HUDEP-2 (cell line): ENCODE measurements at regions not wholly inside any gene's neighbourhood (a gene's known extent, or its start where the extent isn't known, plus 50 kb on each side); places are given as distances from the start of the nearest gene placed in this dataset.

Source experiments
- DNase-seq, 76 experiments: peaks; one replicate each; lab custom pipeline; 2025; ENCODE audit not compliant: unreplicated experiment in 76 of 76; lab: John Stamatoyannopoulos, UW

DNA sequence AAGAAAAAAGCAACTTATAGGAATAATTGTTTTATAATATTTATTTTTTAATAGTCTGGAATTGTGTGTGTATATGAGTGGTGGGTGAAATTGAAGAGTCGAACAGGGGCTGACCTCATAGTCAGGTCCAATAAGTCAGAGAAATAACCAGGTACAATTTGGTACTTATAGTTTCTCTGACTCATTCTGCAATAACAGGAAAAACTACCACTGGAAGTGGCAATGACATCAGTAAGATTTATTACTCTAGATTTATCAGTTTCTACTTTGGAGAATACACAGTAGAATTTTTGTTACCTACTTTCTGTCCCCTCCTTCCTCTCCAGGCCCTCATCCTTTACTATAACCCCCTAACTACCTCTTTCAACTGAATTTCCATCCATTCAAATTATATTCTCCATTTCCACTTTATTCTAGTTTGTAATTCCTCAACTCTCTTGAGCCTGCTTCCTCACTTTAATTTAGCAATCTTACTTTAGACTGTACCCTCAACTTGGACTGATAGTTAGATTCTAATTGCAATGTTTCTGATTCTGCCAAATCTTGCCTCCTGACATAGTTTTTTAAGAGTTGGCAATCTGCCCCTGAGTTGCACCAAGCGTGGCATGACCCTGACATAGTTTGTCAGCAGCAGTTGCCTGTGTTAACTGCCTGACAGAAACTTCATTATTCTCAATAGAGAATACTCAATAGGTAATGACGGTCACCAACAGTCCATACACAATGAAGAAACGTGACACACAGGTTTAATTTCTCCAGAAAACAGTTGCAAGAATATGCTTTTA, 475.3 kb upstream of the RIOK2 start:
- DNase-seq: no peak

DNA sequence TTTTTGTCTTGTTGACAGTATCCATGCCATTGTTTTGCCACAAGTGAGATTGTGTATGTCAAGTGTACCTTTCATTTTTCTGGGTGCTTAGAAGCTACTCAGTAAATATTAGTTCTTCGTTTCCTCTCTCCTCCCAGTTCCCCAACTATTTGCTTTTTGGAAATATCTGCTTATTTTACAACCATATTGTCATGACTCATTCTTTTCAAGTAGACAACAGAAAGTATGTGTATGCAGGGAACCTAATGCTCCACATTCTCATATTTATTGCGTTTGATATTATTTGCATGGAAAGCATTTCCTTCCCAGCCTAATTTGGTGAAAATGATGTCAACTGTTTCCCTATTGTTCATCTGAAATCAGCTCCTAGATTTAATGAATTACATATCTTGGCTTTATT, 483.7 kb upstream of the RIOK2 start:
- DNase-seq: no peak

DNA sequence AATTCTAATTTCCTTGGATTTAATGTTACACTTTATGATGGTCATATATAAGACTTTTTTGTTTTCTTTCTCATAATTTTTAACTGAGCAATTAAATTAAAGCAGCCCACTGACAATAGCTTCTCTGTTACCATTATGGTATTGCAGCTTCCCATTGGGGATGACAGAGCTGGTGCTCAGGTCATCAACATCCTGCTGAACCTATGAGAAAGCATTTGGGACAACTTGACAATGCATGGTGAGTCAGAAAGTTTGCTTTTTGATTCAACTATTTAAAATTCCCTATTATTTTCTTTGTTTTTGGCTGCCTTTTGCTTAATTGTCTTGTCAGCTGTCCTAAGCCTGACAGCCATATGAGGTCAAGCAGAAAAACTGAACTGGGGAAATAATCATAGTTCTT, 487.4 kb upstream of the RIOK2 start:
- no peak for DNase-seq

DNA sequence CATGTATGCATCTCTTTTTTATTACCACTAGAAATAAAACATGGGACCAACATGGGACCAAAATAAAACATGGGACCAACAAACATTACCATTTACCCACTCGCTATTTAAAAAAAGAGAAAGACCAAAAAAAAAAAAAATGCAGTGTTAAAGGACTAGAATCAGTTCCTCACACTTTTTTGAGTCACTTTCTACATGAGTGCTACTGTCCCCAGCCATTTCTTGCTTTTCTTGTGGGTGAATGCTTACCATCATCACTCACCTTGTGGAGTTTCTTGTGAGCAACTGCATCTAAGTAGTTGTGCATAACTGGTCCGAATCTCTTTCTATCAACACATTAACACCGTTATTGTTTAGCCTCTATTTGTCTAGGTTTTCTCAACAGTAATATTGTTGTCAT, 493.6 kb upstream of the RIOK2 start:
- no peak for DNase-seq

DNA sequence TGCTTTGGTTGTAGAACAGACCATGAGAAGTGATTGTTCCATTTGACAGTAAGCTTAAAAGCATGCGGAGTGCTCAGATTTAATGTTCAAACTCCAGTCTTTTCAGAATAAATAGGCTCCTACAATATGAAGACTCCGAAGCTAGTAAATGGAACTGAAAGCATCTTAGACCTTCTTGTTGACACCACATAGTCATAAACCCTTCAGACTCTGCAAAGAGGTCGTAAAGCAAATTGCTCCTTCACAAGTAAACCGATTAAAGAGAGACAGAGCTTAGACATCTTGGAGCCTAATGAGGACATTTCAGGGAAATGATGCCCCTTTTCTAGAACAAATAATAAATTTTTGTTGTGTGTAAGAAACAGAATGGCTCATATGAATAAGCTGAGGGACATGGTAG, 511.0 kb upstream of the RIOK2 start:
- no peak for DNase-seq

DNA sequence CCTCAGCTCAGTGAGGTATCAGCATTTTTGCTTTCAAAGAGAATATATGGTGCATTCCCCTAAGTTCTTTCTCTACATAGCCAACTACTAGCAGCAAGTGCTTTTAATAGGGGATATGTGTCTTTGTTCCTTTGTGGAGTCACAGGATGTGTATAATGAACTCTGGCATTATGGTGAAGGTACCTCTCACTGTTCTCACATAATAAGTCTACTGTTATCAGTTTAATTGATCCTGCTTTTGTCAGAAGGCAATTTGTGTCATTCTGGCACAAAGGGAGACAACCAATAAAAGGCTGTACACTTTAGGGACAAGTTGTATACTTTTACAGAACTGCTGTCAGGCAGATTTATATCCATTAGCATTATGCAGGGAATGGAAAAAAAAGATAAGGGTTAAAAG, 531.4 kb upstream of the RIOK2 start:
- DNase-seq: no peak

DNA sequence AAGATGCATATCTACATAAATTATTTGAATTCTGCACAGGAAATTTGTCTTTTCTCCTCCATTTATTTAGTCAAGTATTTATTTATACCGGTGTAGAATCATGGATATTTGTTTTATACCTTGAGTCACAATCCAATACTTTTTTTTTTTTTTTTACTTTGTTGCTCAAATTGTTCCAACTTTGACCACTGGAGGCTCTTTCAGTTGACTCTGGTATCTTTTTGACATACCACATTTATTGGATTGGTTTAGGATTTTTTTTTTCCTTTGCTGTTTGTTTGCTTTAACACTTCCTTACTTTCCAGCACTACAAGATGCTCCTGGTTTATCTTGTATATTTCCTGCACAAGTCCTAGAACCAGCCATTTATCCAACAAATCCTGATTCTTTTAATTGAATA, 543.1 kb upstream of the RIOK2 start:
- no peak for DNase-seq

DNA sequence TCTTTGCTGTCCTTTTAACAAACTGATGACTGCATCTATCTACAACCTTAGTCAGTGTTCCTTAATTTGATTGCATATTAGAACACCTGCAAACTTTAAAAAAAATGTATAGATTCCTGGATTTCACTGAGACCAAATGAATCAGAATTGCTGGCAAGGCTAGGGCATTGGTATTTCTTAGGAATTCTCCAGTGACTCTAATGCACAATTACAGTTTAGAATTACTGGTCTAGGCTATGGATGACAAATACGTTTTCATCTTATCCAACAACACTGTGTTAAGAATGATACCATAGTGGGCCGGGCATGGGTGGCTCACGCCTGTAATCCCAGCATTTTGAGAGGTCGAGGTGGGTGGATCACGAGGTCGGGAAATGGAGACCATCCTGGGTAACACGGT, 545.9 kb upstream of the RIOK2 start:
- no peak for DNase-seq

DNA sequence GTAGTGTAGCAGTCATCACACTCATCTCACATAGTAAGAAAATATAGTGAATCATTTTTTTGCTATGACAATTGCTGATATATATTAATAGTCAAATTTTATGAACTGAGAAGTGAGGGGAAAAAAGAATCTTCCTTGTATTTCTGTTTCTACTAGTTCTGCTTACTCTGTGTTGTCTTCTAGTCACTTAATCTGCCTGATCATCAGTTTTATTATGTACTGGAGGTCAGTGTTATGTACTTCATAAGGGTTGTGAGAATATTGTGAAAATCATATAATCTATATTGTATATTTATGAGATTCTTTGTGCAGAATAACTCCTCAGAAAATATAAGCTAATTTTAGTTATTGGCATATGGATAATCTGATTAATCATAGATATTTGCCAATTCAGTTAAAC, 546.9 kb upstream of the RIOK2 start:
- no peak for DNase-seq

DNA sequence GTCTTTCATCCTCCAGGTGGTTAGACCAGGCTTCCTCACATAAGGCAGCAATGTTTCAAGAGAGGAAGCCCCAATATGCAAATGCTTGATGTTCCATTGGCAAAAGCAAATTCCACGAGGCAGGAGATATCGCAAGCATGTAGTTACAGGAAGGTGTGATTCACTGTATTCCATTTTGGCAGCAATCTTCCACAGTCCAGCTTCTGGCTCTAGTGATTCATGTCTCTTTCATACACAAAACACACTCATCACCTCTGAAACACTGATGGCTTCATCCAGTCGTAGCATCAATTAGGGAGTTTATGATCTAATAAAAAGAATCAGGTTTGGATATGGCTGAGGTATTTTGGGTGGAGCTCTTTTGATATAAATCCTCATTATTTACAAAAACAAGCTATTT, 552.2 kb upstream of the RIOK2 start:
- no peak for DNase-seq

DNA sequence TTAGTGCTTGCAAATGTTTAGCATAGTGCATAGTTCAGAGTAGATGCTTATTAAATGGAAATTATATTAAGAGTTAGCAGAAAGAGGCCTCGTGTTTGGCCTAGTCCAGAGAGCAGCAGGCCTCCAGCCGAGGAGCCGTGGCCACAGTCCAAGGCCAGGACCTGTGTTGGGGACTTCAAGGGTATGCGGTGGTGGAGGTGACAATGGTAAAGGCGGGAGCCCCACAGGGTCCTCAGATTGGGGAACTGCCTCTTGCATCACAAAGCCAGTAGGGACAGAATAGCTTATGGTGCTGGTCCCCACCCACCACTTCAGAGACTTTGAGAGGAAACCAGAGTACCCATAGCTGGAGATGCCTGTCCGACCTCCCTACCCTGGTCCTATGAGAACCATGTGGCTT, 554.6 kb upstream of the RIOK2 start:
- DNase-seq: no peak

DNA sequence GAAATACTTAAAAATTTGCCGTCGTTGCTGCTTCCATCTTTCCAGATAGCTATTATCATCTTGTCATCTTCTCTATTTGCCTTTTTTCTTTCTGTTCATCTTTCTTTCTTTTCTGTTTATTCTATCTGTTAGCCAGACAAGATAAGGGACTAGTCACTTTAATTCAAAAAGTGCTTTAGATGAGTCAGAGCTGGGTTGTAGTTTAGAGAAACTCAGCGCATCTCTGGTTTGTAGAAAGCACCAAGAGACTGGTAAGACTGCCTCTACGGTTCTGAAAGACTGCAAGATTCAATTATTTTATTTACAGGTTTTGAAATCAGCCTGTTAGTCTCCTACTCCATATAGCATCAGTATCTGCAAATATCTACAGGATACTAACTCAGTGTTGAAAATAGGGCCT, 562.8 kb upstream of the RIOK2 start:
- DNase-seq: no peak

DNA sequence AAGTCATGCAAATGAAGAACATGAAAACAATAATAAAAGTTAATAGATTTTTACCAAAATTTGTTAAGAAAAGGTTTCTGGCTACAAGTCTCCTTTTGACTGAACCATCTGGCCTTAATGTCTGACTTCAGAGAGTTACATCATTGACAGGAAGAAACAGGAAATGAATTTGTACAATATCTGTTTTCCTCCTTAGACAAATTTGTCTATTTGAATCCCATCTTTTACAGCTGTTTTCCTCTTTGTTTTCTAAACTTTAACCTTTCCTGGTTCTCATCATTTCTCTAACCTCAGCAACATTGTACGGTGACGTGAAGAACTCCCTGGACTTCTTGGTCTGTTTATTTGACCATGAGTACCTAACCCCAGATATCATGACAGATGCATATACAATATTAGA, 567.5 kb upstream of the RIOK2 start:
- no peak for DNase-seq

DNA sequence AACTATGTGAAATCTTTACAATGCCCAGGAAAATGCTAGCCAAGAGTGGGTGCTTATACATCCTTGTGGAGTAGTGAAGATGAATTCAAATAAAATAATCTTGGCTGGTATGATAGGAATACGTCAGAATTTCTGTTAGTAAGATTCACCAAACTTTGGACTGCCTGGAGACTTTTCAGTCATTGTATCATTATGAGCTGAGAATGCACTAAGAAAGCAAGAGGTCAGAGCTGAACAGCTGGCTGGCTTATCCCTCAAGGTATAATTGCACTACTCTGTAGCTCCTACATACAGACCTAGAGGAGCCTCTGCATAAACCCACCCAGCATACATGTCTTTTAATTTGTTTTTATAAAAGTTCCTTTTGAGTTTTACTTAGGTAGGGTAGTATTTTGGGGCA, 568.5 kb upstream of the RIOK2 start:
- no peak for DNase-seq

DNA sequence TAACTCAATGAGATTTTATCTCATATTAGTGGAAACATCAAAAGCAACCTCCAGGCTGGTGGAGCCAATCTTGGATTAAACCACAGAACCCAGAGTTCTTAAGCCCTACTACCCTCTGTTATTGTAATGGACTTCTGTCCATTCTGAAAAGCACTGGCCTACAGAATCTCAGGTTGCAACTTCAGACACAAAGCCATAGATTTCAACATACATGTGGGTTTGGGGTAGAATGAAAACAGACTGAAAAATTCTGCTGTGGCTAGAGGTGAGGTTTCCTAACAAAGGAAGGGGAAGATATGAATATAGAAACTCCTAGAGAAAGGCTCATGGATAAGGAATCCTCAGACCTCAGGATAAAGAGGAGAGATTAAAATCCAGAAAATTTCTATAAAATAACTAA, 569.8 kb upstream of the RIOK2 start:
- no peak for DNase-seq

DNA sequence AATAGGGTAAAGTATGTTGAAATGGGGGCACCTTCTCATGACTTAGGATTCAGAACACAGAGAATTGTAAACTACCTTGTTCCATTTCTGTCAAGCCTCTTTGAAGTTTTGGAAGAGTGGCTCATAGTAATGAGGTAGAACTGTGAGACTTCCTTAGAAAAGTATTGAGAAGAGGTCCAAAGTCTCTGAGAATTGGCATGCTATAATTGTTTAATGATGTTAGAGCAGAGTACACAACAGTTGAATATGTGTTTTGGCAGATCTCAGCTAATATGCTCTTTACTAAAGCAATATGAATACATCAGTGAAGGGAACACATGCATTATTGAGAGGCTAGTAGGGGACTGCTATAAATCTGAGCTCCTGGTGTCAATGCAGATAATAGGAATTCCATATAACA, 579.4 kb upstream of the RIOK2 start:
- no peak for DNase-seq

DNA sequence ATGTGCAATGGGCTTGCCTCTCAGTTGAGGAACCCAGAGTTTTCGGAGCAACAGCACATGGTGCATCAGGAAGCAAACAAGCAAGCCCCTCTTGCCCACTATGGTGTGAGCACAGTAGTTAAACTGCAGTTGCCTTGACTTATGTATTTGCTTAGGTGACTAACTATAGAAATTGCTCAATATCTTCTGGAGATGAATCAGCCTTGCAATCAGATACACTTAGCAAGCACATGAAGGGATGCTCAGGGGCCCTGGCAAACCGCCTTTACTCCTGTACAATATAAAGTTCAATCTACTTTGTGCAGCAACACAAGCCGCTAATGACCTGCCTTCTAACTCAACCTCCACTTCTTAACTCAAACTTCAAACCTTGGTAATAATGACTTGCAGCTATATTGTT, 581.7 kb upstream of the RIOK2 start:
- no peak for DNase-seq

DNA sequence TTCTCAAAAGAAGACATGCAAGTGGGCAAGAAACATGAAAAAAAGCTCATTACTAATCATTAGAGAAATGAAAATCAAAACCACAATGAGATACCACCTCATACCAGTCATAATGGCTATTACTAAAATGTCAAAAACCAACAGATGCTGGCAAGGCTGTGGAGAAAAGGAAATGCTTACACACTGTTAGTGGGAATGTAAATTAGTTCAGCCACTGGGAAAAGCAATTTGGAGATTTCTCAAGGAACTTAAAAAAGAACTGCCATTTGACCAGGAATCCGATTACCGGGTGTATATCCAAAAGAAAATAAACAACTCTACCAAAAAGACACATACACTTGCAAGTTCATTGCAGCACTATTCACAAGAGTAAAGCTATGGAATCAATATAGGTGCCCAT, 595.4 kb upstream of the RIOK2 start:
- no peak for DNase-seq

DNA sequence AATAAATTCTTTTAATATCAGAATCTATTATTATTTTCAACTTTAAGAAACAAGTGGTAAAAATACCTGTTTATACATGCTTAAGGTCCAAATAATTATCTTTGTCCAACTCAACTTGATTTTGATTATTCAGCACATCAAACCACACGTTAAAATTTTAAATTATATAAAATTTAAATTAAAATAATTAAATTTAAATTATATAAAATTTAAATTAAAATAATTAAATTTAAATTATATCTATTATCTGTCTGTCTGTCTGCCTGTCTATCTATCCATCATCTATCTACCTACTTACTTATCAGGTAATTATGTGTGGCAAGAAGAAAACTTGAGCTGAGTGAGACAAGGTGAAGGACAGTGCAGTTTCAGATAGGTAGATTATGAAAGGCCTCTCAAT, 605.3 kb upstream of the RIOK2 start:
- no peak for DNase-seq

DNA sequence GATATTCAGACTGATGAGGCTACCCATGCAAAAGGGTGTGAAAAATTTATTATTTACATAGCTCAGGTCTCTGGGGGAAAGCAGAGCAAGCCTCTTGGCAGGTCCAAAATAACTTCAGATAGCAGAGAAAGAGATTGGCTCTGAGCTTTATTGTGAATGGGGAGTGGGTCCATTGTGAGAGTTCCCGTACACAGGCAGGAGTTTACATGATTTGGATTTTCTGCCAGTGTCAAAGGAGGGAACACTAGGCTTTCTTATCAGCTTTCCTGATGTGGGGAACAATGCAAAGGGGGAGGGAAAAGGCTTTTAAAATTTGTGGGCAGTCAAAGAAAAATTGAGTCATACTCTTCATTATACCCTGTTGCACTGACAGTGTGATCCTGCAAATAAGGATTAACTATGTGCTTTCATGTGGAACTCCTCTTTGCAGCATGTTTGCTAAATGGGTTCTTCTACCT, 615.0 kb upstream of the RIOK2 start:
- DNase-seq: no peak

DNA sequence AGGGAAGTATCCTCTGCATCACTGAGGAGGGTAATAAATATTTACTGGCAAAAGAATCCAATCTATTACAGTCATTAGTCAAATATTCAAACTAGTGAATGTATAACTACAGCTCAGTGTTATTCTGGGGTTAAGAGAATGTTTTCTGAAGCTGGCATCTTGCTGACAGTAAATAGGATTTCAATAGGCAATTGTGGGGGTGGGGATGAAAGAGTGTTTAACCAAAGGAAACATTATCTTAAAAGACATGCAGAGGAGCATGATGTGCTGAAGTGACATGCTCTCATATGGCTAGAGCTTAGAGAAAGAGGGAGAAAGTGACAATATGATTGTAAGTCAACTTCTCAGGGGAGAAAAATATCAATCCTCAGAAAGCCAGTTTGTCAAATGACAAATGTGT, 618.4 kb upstream of the RIOK2 start:
- no peak for DNase-seq

DNA sequence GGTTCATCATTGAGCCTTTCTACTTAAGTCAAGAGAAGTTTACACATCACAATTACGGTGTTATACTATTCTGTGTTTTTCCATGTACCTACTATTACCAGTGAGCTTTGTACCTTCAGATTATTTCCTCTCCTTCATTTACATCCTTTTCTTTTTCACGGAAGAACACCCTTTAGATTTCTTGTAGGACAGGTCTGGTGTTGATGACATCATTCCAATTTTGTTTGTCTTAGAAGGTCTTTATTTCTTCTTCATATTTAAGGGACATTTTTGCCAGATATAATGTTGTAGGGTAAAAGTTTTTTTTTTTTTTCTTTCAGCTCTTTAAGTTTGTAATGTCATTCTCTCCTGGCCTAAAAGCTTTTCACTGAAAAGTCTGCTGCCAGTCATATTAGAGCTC, 637.1 kb upstream of the RIOK2 start:
- no peak for DNase-seq

DNA sequence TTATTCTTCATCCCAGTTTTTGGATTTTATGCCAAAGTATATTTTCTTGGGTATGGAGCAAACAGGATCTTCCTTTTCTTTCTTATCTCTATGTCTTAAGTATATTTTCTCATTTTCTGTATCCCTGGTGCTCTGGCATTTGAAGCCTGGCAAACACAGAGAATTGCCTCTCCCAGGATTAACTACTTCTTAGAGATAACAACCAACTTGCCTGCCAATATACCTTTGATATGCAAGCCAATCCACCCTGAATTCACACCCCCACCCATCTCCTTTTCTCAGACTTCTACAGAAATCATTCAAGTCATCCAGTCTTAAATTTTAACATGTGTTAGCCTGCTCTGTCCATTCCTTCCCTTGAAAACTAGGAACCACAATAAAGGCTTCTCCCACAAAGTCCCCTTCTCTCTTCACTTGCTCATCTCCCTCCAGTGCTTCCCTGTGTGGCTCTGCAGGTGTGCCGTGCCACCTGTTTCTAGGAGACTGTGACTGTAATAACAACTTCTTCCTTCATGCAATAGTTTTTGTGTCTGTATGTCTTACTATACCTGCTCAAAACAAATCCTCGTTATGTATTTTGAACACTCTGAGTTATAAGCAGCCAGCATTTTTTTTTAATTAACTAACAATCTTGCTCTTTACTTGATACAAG, 649.7 kb upstream of the RIOK2 start:
- no peak for DNase-seq
